Activated T-cell treated with anti-CD3 and anti-CD28 coated beads for 48 hours (primary cell): ENCODE measurements at regions not wholly inside any gene's neighbourhood (a gene's known extent, or its start where the extent isn't known, plus 50 kb on each side); places are given as distances from the start of the nearest gene placed in this dataset.

Experiments
- DNase-seq: peaks from one replicate; pipeline ENCODE4 v3.0.0-alpha.2; 2020; ENCODE audit warnings: low read depth

DNA sequence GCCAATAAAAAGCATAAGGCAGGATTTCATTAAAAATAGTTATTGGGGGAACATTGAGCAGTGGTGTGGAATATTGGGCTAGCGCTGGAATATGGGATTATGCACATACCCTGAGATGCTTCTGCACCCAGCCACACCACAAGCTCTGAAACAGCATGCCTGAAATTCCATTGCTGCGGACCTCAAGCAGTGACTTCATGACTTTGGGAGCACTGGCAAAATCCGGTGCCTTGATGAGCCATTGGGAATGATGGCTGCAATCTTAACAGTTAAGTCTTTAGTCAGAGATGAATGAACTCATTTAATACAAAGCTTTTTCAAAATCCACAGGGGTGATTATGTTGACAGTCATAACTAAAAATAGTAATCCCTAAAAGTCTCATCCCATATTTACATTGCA lies 274.7 kb upstream of the MTPN start:
- DNase-seq, result no peak

DNA sequence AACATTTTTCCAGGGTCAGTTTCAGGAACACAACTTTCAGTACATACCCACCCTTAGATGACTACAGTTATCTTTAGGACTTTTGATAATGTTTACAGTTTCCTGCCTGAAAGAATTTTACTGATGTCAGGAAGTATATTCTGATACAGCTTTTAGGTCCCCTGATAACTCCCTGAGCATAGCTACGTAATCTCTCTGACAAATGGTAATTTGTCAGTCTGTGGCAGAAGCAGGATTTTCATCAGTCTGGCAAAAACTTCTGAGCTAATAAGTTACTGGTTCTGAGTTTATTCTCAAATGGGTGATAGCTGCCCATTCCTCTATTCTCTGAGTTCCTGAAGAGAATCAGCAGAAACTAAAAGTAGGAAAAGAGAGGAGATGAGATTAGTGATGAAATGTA lies 270.1 kb upstream of the MTPN start:
- DNase-seq, result no peak

DNA sequence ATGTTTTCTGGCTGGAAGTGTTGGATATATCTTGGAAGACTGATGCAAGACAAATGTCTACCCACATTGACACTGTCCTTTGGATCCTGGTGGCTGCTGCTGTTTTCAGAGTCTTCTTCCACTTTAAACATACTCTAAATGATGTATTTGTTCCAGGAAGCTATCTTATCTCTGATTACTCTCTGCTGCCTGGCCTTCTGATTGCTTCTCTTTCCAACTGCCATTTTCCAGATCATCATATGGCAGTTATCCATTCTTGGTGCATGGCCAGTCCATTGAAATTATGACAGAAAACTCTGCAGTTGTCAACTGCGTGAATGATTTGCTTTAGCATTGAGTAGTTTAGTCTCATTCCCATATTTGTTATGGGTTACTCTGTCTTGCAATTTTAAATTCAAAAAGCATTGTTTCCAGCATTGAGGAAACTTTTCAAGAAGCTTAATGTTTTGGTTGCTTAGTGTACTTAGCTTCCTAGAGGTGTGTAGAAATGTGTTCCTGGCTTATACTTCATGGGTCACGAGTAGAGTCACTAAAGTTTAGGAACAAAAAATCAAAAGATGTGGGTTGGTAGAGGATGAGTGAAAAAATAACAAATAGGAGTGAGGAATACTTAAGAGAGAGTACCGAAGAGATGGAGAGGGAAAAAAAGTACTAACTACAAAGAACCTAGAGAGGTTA lies 268.3 kb upstream of the MTPN start:
- DNase-seq, result no peak

GRCh38 chr7:136234040-136234439 lies 256.9 kb upstream of the MTPN start:
- no peak for DNase-seq

DNA sequence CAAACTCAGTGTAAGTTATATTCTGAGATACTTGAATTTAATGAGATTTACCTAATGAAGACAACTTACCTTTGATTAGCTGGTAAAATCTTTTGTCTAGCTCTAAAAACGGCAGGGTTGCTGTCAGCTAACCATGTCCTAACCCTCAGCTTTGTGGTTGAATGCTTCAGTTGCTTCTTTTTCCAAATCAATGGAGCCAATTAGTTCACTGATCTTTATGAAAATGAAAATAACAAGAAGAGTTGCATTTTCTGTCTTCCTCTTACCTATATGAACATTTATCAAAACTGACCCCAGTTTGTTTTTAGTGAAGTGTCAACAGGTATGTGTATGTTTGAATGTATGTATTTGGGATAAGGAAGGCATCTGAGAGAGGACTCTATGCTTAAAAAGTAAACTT lies 253.1 kb upstream of the MTPN start:
- no peak for DNase-seq

GRCh38 chr7:136229790-136230189 lies 252.6 kb upstream of the MTPN start:
- no peak for DNase-seq

DNA sequence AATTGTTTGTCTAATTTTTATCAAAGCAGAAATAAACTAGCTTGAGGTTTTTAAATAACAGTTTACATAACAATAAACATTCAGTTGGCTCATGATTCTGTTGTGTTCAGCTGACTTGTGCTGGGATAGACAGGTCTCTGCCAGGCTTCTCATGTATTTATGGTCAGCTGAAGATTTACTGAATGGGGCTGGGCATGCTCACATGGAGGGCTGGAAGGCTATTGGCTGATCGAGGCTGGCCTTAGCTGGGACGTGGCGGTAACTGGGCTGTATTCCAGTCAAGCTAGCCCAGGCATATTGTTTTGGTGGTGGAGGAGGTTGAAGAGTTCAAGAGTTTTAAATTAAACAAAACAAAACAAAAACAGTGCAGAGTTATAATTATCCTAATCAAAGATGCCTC lies 251.0 kb upstream of the MTPN start:
- DNase-seq, result no peak

GRCh38 chr7:136214356-136214755 lies 237.2 kb upstream of the MTPN start:
- no peak for DNase-seq

- no peak for DNase-seq
Observed at GRCh38 chr7:136213012-136213411, 235.9 kb upstream of the MTPN start.

DNA sequence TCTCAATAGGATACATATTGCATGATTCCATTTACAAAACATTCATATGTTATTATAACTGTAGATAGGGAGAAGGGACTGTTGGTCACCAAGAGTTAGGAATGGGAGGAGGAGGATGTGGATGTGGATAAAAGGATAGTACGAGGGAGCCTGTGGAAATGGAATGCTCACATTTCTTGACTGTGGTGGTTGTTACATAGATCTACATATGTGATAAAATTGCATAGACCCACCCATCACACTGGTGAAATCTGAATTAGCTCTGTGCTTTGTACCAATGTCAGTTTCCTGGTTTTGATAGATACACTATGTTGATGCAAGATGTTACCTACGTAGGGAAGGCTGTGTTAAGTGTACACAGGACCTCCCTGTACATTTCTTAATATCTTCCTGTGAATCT lies 233.5 kb upstream of the MTPN start:
- no peak for DNase-seq

- DNase-seq, result no peak
Observed at GRCh38 chr7:136210079-136210478, 232.9 kb upstream of the MTPN start.

DNA sequence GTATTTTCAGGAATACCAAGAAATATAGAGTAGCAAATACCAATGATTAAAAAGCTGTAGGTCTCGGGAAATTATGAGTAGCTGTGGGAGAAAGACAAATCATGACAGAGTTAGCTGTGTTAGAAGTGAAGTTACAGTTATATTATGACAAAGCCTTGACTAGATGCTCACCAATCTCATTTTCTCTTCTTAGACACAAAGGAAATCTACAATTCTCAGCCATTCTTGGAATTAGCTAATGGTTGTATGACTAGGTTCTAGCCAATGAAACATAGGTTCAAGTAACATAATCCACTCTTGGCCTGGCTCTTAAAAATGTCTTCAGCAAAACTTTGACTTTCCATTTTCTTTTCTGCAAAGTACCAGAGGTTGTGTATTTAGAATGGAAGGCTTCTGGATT lies 228.8 kb upstream of the MTPN start:
- no peak for DNase-seq

- DNase-seq, result no peak
Observed at GRCh38 chr7:136198168-136198567, 221.0 kb upstream of the MTPN start.

DNA sequence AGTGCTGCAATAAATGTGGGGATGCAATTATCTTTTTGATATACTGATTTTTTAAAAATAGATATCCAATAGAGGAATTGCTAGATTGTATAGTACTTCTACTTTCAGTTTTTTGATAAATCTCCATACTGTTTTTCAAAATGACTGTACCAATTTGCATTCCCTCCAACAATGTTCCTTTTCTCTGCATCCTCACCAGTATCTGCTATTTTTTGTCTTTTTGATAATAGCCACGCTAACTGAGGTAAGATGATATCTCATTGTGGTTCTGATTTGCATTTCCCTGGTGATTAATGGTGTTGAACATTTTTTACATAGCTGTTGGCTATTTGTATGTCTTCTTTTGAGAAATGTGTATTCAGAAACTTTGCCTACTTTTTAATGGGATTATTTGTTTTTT lies 217.7 kb upstream of the MTPN start:
- no peak for DNase-seq

- no peak for DNase-seq
Observed at GRCh38 chr7:136193940-136194339, 216.8 kb upstream of the MTPN start.

GRCh38 chr7:136189506-136189998 lies 212.4 kb upstream of the MTPN start:
- DNase-seq, result no peak

DNA sequence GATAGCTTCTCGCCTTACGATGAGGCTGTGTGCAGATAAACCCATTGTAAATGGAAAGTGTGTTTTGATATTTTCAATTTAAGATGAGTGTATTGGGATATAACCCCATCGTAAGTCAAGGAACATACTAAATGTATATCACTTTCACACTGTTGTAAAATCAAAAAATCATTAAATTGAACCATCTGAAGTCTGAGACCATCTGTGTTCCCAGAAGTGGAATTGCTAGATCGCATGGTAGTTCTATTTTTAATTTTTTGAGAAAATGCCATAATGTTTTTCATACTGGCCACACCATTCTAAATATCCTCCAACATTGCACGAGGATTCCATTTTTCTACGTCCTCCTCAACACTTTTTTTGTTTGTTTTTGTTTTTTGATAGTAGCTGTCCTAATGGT lies 209.1 kb upstream of the MTPN start:
- DNase-seq, result no peak

GRCh38 chr7:136184719-136185118 lies 207.6 kb upstream of the MTPN start:
- no peak for DNase-seq

GRCh38 chr7:136183981-136184380 lies 206.8 kb upstream of the MTPN start:
- DNase-seq, result no peak

GRCh38 chr7:136180984-136181383 lies 203.8 kb upstream of the MTPN start:
- no peak for DNase-seq

DNA sequence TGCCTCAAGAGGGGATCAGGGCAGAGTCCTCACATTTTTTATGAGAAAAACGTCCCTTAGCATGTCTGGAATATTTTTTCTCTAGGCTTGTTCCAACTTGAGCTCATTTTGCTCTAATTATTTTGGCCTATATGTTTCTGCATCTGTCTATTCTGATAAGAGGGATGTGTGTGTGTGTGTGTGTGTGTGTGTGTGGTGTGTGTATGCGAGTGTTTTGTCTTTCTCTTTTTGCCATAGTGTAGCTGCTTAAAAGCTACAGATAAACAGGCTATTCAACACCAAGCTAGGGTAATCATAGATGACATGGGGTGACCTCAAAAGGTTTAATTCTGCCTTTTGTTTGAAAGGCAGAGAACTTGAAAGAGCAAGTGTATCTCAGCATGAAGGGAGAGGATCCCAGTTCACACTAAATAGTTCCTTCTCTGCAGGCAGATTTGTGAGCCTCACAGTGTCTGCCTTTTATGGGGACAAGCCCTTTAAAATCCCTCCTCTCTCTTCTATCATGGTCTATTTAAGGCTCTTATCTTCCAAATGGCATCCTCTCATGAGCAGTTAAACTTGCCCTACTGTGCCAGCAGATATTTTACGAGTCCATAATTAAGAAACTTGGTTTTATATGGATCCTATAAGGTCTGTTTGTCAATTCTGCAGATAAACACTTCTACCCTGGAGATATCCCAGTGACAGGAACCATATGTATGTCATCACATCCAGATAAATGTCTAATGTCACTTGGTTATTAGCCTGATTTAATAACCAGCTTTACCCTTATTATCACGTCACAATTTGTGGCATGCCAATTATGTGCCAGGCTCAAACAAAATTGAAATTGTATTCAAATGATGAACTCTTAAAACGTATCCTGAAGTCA lies 202.9 kb upstream of the MTPN start:
- no peak for DNase-seq

- DNase-seq, result no peak
Observed at GRCh38 chr7:136179154-136179553, 202.0 kb upstream of the MTPN start.

DNA sequence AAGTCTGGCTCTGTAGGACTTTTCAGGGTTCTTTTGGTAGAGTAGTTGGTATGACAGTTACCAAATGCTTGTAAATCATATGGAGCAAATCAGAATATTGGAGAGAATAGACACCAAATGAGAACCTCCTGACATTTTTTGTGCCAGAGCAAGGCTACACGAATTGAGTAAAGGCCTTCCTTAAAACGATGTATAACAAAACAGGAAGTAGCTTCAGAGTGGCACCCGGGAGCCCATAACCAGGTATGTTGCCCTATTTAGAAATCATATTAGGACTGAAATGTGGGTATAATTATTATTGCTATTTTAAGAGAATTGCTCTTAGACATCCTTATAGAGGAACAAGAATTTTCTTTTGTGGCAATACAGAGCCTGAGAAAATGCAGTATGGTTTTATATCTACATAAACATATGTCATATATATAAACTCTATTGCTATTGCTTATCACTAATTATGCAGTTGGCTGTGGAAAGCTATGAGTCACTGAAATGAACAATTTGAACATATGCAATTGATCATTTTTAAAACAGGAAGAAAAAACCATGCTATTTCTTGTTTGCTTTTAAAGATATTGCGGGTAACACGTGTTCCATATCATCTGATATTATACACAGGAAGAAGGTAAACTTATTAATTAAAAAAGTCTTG lies 197.4 kb upstream of the MTPN start:
- no peak for DNase-seq
